DMS79 treated with DMSO at 0.1 percent for 48 hours (cell line): ENCODE measurements at regions not wholly inside any gene's neighbourhood (a gene's known extent, or its start where the extent isn't known, plus 50 kb on each side); places are given as distances from the start of the nearest gene placed in this dataset.
A peak's percentile ranks its signal among the peaks of the same experiment; 100 is the strongest.
"Not testable (repeated sequence)": the region's sequence is repeated elsewhere in the genome, so short reads cannot be mapped to it uniquely, and the experiment has no call there.

ENCODE experiments used
- DNase-seq: peaks from one replicate; lab custom pipeline; 2025; lab: John Stamatoyannopoulos, UW

DNA sequence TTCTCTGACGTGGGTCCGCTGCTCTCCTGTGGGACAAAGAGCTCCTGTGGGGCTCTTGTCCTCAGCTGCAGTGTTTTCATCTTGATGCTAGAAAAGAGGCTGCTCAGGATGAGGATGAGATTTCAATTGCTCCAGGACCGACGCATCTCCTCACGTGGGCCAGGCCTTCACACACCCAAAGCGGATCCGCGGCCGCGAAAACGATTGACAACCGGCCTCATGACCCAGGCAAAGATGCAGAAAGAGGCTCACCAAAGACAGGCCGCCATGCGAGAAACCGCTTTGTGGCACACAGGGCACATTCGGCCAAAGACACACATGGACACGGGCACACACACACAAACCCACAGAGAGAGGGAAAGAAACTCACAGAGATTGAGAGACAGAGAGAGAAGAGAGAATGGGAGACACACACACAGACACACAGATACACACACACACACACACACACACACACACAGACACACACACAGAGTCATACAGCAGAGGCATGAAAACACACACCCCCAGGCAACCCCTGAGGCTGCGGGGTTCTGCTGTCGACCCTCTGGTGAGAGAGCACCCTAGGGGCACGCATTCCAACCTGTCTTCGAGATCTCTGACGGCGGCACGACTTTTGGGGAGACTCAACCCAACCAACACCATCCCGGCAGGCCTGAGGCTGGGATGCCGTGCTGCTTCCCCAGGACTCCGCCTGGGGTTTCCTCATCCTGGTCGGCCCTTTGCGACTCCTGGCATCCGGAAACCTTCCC lies 168.5 kb upstream of the ZNF337 start:
- not testable (repeated sequence) for DNase-seq

GRCh38 chr20:25864326-25864962 lies 167.8 kb upstream of the ZNF337 start:
- DNase-seq: no peak

DNA sequence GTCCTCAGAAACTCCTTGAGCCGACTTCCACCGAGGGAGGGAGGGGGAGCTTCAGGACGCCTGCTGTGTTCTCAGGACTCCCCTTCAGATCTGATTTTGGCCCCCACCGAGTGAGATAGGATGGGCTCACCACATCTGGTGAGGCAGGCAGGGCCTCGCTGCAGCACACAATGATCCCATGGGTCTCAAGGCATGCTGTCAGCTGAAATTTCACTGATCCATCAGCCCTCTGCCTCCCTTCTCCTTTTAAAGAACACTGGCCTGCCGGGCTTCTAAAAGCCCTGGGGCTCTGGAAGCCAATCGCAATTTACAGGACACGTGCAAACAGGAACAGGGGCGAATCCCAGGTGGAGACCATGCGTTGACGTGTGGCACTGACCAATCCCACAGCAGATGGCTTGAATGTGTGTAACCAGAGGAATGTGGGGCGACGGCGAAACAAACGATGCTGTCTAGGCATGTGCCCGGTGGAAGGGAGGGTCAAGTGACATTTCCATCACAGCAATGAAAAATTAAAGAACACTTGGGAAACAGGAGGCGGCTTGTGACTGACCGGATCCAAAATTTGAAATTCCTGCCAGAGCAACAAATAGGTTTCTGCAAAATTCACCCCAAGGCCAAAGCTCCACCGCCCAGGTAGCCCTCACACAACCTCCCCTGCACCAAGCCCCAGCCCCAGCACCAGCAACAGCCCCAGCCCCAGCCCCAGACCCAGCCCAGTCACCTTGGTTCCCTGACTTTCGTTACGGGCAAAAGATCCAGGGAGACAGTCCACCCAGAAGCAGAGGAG lies 167.1 kb upstream of the ZNF337 start:
- DNase-seq: no peak

GRCh38 chr20:25862967-25863530 lies 166.4 kb upstream of the ZNF337 start:
- DNase-seq: peak; percentile 49

DNA sequence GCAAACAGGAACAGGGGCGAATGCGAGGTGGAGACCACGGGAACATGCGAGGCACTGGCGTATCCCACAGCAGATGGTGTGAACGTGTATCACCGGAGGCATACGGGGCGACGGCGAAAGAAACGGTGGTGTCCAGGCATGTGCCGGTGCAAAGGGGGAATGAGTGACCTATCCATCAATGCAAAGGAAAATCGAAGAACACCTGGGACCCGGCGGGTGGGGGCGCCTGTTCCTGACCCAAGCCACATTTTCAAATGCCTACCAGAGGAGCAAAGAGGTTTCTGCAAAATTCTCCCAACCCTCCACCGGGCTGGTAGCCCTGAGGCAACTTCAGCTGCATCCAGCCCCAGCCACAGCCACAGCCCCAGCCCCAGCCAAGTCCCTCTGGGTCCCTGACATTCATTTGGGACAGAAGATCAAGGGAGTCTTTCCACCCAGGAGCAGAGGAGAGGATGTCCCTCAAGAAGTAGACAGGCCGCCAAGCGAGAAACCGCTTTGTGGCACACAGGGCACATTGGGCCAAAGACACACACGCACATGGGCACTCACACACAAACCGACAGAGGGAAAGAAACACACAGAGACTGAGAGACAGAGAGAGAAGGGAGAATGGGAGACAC lies 164.0 kb upstream of the ZNF337 start:
- DNase-seq: no peak

DNA sequence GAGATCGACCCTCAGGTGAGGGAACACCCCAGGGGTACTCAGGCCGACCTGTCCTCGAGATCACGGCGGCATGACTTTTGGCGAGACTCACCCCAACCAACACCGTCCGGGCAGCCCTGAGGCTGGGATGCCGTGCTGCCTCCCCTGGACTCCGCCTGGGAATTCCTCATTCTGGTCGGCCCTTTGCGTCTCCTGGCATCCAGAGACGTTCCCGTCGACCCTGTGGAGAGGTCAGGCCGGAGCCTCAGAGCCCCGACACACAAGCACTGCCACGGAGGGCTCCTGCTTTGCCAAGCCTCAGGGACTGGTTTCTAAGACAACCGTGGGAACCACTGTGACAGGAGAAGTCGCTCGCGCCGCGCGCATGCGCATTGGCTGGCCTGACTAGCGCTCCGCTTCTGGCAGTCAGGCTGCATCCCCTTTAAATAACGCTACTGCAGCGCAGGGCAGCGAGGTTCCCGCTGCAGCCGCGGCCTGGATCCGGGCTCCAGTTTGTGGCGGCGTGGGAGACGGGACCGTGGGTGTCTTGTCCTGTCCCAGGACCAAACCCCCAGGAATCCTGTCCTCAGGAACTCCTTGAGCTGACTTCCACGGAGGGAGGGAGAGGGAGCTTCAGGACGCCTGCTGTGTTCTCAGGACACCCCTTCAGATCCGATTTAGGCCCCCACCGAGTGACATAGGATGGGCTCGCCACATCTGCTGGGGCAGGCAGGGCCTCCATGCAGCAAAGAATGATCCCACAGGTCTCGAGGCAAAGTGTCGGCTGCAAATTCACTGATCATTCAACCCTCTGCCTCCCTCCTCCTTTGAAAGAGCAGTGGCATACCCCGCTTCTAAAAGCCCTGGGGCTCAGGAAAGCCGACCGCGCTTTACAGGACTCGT lies 163.2 kb upstream of the ZNF337 start:
- peak; percentile 53 for DNase-seq

- DNase-seq: peak; percentile 33
Observed at GRCh38 chr20:25858495-25859425, 162.1 kb upstream of the ZNF337 start.

DNA sequence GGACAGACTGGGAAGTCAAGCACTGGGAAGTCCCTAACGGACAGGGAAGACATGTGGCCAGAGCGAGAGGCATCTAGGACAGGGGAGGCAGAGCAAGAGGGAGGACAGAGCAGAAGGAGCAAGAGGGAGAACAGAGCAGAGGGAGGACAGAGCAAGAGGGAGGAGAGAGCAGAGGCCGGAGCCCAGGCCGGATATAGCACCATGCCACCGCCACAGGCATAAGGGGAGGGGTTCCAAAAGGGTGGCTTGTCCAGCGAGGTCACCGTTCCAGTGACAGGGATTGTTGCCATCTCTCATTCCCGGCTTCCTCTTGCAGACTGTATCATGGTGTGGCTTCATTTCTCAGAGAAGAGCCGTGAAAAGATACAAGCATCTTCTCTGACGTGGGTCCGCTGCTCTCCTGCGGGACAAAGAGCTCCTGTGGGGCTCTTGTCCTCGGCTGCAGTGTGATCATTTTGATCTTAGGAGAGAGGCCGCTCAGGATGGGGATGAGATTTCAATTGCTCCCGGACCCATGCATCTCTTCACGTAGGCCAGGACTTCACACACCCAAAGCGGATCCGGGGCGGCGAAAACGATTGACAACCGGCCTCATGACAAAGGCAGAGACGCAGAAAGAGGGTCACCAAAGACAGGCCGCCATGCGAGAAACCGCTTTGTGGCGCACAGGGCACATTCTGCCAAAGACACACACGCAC lies 160.6 kb upstream of the ZNF337 start:
- not testable (repeated sequence) for DNase-seq

- no peak for DNase-seq
Observed at GRCh38 chr20:25856256-25856884, 159.7 kb upstream of the ZNF337 start.

DNA sequence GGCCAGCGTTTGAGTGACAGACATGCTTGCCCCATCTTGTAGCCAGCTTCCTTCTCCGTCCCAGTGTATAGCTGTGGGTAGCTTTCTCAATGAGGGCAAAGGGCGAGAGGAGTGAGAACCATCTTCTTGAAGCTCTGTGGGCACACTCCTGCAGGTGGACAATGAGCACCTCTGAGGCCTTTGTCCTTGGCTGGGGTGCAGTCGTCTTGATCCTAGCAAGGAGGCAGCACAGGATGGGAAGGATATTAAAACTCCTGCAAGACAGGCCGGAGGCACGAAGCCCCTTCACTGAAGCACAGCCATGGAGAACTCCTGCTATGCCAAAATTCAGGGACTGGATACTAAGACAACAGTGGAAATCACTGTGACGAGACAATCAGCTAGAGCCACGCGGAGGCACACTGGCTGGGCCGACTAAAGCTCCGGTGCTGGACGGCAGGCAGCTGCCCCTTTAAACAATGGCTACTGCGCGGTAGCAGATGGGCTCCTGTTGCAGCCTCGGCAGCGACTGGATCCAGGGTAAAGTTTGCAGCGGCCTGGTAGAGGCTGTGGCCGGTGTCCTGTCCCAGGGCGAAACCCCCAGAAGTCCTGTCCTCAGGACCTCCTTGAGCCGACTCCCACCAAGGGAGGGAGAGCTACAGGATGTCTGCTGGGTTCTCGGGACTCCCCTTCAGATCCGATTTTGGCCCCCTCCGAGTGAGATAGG lies 159.0 kb upstream of the ZNF337 start:
- DNase-seq: not testable (repeated sequence)

- DNase-seq: not testable (repeated sequence)
Observed at GRCh38 chr20:25854666-25855065, 158.0 kb upstream of the ZNF337 start.

GRCh38 chr20:25853718-25854388 lies 157.2 kb upstream of the ZNF337 start:
- peak; percentile 61 for DNase-seq

DNA sequence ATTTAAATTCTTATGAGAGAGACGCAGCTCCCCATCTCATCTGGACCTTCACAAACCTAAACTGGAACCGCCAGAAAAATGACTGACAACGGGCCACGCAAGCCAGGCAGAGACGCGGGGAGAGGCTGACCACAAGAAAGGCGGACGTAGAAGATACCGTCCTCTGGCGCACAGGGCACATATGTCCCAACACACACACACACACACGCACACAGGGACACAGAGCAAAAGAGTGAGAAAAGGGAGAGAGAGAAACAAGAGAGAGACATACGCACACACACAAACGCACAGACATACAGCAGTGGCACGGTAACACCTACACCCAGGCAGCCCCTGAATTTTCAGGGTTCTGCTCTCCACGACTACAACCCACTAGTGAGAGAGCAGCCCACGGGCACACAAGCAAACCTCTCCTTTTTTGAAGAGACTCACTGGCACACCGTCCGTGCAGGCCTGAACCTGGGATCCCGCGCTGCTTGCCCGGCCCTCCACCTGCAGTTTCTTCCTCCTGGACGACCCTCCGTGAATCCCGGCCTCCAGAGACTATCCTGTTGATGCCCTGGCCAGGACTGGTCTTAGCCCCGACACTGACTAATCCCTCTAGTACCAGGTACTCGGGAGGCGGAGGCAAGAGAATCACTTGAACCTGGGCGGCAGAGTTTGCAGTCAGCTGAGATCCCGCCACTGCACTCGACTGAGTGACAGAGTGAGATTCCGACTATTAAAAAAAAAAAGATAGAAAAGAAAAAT lies 156.5 kb upstream of the ZNF337 start:
- DNase-seq: not testable (repeated sequence)

DNA sequence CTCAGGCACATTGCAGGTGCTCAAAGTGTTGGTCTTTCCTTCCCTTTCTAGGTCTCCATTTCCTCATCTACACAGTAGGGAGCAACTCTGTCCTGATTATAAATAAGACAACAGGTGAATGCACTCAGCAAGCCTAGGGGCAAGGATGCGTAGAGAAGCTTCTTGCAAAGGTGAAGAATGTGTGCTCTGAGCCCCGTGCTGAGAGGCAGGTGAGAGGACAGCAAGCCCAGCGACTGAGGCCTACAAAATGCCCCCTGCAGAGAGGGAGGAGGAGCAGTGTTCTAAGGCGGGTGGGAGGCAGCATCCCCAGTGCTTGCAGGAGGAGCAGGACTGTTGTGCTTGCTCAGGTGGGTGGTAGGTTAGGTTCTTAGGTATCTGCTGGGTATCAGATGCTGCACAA lies 153.5 kb upstream of the ZNF337 start:
- not testable (repeated sequence) for DNase-seq

DNA sequence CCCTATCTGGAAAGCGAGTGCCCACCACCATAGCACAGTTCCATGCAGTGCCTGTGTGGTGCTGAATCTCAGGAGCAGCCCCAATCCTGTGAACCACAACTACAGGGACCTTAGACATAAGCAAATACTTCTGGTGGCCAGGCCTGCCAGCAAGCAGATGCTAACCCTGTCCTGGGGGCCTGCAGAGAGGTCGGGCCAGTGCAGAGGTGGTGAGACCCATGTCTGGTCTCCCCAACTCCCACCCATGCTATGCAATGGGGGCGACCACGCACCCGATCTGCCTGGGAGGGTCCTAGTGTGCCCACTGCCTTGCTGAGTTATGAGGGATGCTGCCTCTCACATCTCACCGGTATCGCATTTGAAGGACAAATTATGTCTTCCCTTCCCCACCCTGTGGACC lies 151.6 kb upstream of the ZNF337 start:
- DNase-seq: no peak

DNA sequence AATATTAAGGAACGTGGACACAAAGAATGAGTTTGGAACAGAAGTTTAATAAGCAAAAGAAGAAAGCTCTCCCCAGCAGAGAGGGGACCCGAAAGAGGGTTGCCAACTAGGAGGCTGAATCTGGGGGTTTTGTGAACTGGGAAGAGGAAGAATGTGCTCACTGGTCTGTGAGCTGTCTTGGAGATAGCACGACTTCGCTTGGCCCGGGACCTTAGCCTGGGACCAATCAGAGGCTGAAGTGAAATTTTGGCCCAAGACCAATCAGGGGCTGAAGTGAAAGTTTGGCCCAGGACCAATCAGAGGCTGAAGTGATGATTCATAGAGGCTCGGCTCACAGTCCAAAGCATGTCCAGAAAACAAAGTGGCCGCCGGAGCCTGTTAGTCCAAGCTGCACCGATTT lies 148.0 kb upstream of the ZNF337 start:
- not testable (repeated sequence) for DNase-seq

DNA sequence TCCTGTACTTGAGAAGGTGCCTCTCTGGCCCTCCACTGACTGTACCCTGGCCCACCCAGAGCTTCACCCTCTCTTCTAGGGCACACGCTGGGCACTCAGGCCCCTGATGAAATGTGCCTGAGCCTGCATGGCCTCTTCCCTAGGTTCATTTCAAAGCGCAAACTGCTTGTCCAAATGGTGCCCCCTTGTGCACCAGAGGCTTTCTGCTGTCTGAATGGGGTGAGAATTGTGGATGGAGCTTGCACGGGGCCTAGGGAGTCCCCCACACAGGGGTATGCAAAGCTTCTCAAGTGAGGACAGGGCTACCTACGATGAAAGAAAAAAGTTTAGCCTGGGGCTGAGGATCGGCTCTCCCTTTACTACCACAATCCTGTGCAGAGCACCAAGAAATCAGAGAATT lies 116.9 kb upstream of the ZNF337 start:
- DNase-seq: not testable (repeated sequence)
